Nucleus accumbens (tissue), 56 donors: ENCODE measurements at regions not wholly inside any gene's neighbourhood (a gene's known extent, or its start where the extent isn't known, plus 50 kb on each side); places are given as distances from the start of the nearest gene placed in this dataset.

ENCODE experiments used
- DNase-seq, 56 donors: peaks; one replicate each; lab custom pipeline; 2025; lab: John Stamatoyannopoulos, UW

GRCh38 chr7:86975914-86976313 is 83.5 kb downstream of the ELAPOR2 start:
- no peak for DNase-seq

GRCh38 chr7:86975449-86975848 is 84.0 kb downstream of the ELAPOR2 start:
- DNase-seq = no peak

- no peak for DNase-seq
These were observed 87.4 kb downstream of the ELAPOR2 start for GRCh38 chr7:86972072-86972471.

- no peak for DNase-seq
These were observed 88.5 kb downstream of the ELAPOR2 start for GRCh38 chr7:86970986-86971385.

DNA sequence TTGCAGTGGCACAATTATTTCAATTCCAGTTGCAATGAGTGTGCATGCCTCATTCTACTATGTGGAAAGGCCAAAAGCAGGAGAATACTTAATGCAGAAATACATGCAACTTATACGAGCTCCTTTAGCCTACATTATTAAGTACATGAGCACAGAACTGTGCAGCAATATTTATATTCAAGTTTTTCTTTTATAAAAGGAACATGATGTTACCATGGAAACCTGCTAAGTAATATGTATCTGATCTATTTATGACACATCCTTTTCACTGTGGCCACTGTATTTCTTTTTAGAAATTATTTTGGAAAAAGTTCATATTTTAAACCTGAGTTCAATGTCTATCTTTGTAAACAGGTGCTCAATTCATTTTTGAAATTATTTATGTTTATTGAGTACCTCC is 88.9 kb downstream of the ELAPOR2 start:
- DNase-seq = no peak

DNA sequence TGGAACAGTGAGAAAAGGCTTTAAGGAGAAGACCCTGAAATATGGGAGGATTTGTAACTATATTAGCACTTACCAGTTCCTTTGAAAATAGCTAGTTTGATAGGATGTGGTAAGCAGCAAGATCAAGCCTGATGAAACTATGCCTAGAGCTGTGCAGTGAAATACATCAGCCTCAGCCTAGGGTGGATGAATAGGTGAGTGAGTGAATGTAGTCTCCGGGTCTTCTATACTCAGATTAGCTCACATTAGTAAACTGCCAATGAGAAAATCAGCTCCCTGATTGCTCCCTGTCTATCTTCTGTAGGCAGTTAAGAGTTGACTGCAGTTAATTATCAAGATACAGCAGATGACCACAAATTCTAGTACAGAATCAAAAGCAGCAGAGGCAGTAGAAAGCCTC is 89.6 kb downstream of the ELAPOR2 start:
- DNase-seq = no peak

DNA sequence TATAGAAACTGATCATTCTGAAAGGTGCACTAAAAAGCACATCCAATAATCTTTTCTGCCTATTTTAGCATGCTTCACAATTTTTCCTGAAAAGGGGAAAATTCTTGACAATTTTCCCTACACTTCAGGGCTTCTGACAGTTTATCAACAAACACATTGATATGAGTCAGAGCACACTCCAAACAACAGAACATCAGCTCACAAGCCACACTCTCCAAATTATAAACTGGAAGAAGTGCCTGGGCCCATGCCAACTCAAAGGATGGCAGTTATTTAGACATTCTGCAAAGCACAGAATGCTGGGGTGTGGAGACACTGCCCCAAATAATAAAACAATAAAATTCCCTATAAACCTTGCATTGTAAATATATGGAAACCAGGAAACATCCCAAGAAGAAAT is 90.8 kb downstream of the ELAPOR2 start:
- peak in 1 of 56 donors; percentile 37 for DNase-seq

GRCh38 chr7:86966916-86967315 is 92.5 kb downstream of the ELAPOR2 start:
- DNase-seq = no peak

DNA sequence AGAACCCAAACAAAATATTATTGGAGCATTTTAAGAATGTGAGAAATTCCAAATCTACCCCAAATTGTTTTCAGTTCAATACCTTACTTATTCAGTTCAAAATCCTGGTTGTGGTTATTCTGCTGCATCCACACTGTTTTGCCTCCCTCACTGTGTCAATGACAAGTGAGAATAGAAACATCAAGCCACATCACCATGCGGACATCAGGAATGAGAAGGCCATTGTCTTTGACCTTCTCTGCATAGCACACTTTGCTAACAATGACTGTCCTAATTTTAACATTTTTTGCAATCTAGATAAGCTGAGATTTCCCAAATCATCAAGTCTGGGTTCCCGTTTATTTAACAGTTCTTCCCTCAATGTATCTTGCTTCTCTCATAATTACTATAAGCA is 93.7 kb downstream of the ELAPOR2 start:
- DNase-seq = peak in 3 of 56 donors; percentile 20 to 28 (median 22)

GRCh38 chr7:86964973-86965726 is 94.3 kb downstream of the ELAPOR2 start:
- peak in 2 of 56 donors; percentile 12 to 23 for DNase-seq

GRCh38 chr7:86963599-86964230 is 95.7 kb downstream of the ELAPOR2 start:
- no peak for DNase-seq

DNA sequence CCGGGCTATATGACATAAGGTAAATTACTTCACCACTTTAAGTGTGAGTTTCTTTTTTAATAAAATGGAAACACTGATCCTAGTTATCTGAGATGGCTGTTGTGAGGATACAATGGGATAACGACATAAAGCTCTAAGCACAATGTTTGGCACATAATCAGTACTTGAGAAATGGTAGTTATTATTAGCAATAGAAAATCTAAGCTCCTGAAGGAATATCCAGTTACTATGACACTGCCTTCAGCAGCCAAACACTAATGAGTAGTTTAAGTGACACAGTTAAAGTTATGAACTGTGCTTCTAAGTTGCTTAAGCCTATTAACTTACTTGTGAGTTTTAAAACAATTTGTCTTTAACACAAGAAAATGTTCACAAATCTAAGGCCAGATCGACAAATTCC is 96.8 kb downstream of the ELAPOR2 start:
- DNase-seq = no peak

- peak in 27 of 56 donors; percentile 9 to 74 (median 40) for DNase-seq
These were observed 97.8 kb downstream of the ELAPOR2 start for GRCh38 chr7:86961686-86962085.

DNA sequence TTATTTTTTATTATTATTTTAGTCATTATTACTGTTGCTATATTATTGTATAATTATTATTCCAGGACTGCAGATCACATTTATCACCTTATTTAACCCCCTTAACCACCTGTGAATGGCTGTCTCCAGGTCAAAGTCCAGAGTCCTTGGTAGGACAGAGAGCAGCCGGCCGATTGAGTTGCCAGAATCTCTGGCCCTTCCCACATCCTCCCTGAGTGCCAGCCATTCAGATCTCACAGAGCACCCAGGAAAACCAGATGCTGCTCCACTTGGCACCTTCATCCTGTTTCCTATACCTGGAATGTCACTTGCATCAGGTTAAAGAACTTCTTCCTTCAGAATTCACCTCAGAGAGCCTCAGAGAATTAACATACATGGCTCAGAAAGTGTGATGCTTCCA is 101.1 kb downstream of the ELAPOR2 start:
- no peak for DNase-seq

- no peak for DNase-seq
These were observed 102.9 kb downstream of the ELAPOR2 start for GRCh38 chr7:86956567-86956966.

- no peak for DNase-seq
These were observed 103.5 kb downstream of the ELAPOR2 start for GRCh38 chr7:86955895-86956503.

DNA sequence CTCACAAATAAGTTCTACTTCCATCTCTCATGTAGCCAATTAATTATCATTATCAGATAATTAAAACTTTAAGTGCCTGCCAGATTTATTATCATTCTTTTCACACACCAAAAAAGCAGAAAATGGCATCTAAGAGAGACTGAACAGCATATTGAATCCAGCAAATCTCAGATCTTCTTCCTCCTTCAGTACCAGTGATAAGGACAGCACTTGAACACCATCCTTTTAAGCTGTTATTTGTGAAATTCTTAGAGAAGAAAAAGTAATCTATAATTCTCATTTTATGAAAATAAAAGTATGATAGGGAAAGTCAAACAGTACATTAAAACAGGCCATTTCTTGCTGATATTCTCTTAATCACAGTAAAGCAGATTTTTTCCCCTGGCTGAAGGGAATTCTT is 104.5 kb downstream of the ELAPOR2 start:
- no peak for DNase-seq

GRCh38 chr7:86953653-86954336 is 105.7 kb downstream of the ELAPOR2 start:
- DNase-seq = no peak

- DNase-seq = no peak
These were observed 106.2 kb downstream of the ELAPOR2 start for GRCh38 chr7:86953219-86953618.

DNA sequence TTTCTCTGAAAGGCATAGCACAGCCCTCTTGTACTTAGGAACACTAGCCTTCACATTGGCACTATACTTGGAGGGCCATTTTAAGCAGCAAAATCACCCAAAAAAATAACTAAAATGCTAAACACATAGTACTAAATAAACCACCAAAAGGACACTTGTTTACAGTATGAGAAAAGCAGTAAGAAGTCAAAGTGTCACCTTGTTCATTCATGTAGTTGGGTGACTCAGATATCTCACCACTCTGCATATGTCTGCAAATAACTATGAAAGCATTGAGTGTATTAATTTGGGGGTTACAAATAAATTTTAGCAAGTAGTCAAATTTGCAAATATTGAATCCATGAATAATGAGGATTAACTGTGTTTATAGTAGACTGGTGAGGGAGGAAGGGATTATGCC is 107.6 kb downstream of the ELAPOR2 start:
- DNase-seq = no peak

DNA sequence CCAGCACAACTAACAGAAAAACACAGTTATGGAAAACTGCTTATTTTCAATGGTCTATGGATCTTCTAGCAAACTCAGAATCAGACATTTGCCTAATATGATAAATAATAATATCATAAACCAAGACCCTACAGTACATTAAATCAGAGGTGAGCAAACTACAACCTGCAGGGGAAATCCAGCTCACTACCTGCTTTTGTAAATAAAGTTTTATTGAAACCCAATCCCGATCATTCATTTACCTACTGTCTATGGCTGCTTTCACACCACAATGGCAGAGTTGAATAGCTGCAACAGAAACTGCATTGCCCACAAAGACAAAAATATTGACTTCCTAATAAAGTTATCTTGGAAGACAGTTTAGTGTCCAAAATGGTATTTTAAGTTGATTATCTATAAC is 108.5 kb downstream of the ELAPOR2 start:
- no peak for DNase-seq
